ENCODE measurements at regions not wholly inside any gene's neighbourhood (a gene's known extent, or its start where the extent isn't known, plus 50 kb on each side); places are given as distances from the start of the nearest gene placed in this dataset.
A peak's percentile ranks its signal among the peaks of the same experiment; 100 is the strongest.

- no peak overlapping the region for H3K4me2 ChIP-seq (ENCODE audit: extremely low read depth, insufficient read depth, low read length)
- no peak for TF ChIP-seq EZH2 (IDR thresholded peaks at IDR 0.05; ENCODE audit: low read length, missing control alignments)
- H3K4me3 ChIP-seq (replicated peaks in 1 of 4; ENCODE audit: control extremely low read depth in 1 of 4, insufficient read depth in 1 of 4, low read depth in 3 of 4, low read length in 4 of 4) = no peak overlapping the region
- H3K36me3 ChIP-seq (ENCODE audit: control insufficient read depth, insufficient read depth, low read length) = no peaks in the 10 kb centered on the region
- no peak for DNase-seq (ENCODE audit: low read depth in 2 of 2)
- H4K20me1 ChIP-seq (ENCODE audit: control insufficient read depth, extremely low read depth, insufficient read depth, low read length) = no peaks in the 10 kb centered on the region
- no peaks in the 10 kb centered on the region for H3K4me1 ChIP-seq (ENCODE audit: control insufficient read depth, extremely low read depth, insufficient read depth, low read length)
- H2AFZ ChIP-seq (ENCODE audit: low read length) = no peak overlapping the region
- no peak overlapping the region for H3K27ac ChIP-seq (ENCODE audit: insufficient read depth, low read length)
- no peaks in the 10 kb centered on the region for H3K27me3 ChIP-seq (ENCODE audit: control insufficient read depth, insufficient read depth, low read length)
- H3K79me2 ChIP-seq (ENCODE audit: control insufficient read depth, insufficient read depth, low read length) = no peaks in the 10 kb centered on the region
- H3K9me3 ChIP-seq (ENCODE audit: control insufficient read depth, insufficient read depth, low read depth, low read length) = no peaks in the 10 kb centered on the region
- H3K9ac ChIP-seq (ENCODE audit: insufficient read depth, low read length) = no peak overlapping the region
Measured at GRCh38 chr11:95568281-95568680, 221.3 kb downstream of the FAM76B start.

- Histone ChIP-seq H3K79me2 (ENCODE audit: control insufficient read depth, insufficient read depth, low read length) (no peaks in the 10 kb centered on the region), H3K27ac (ENCODE audit: insufficient read depth, low read length) (no peak overlapping the region), H3K4me2 (ENCODE audit: extremely low read depth, insufficient read depth, low read length) (no peak overlapping the region), H3K9me3 (ENCODE audit: control insufficient read depth, insufficient read depth, low read depth, low read length) (no peaks in the 10 kb centered on the region), H3K9ac (ENCODE audit: insufficient read depth, low read length) (no peak overlapping the region), H3K4me3 (replicated peaks in 1 of 4; ENCODE audit: control extremely low read depth in 1 of 4, insufficient read depth in 1 of 4, low read depth in 3 of 4, low read length in 4 of 4) (no peak overlapping the region), H4K20me1 (ENCODE audit: control insufficient read depth, extremely low read depth, insufficient read depth, low read length) (no peaks in the 10 kb centered on the region), H3K36me3 (ENCODE audit: control insufficient read depth, insufficient read depth, low read length) (no peaks in the 10 kb centered on the region), H2AFZ (ENCODE audit: low read length) (no peak overlapping the region), H3K27me3 (ENCODE audit: control insufficient read depth, insufficient read depth, low read length) (no peaks in the 10 kb centered on the region), H3K4me1 (ENCODE audit: control insufficient read depth, extremely low read depth, insufficient read depth, low read length) (no peaks in the 10 kb centered on the region)
- TF ChIP-seq EZH2 (IDR thresholded peaks at IDR 0.05; ENCODE audit: low read length, missing control alignments) (no peak), CTCF (conservative IDR thresholded peaks at IDR 0.05 in 1 of 2, IDR thresholded peaks at IDR 0.05 in 1 of 2; ENCODE audit: low read depth in 1 of 2, low read length in 2 of 2) (no peak)
- peak; percentile 60 to 77 for DNase-seq (ENCODE audit: low read depth in 2 of 2)
Measured at GRCh38 chr11:95567685-95568084, 221.9 kb downstream of the FAM76B start.

GRCh38 chr11:95566211-95566610 lies 223.4 kb downstream of the FAM76B start:
- Histone ChIP-seq H4K20me1 (ENCODE audit: control insufficient read depth, extremely low read depth, insufficient read depth, low read length) (no peaks in the 10 kb centered on the region), H3K36me3 (ENCODE audit: control insufficient read depth, insufficient read depth, low read length) (no peaks in the 10 kb centered on the region), H3K27me3 (ENCODE audit: control insufficient read depth, insufficient read depth, low read length) (no peaks in the 10 kb centered on the region), H3K79me2 (ENCODE audit: control insufficient read depth, insufficient read depth, low read length) (no peaks in the 10 kb centered on the region), H3K4me3 (replicated peaks in 1 of 4; ENCODE audit: control extremely low read depth in 1 of 4, insufficient read depth in 1 of 4, low read depth in 3 of 4, low read length in 4 of 4) (no peak overlapping the region), H3K27ac (ENCODE audit: insufficient read depth, low read length) (no peak overlapping the region), H3K4me1 (ENCODE audit: control insufficient read depth, extremely low read depth, insufficient read depth, low read length) (no peaks in the 10 kb centered on the region), H3K4me2 (ENCODE audit: extremely low read depth, insufficient read depth, low read length) (no peak overlapping the region), H3K9ac (ENCODE audit: insufficient read depth, low read length) (no peak overlapping the region), H2AFZ (ENCODE audit: low read length) (no peak overlapping the region), H3K9me3 (ENCODE audit: control insufficient read depth, insufficient read depth, low read depth, low read length) (no peaks in the 10 kb centered on the region)
- DNase-seq (ENCODE audit: low read depth in 2 of 2) = peak; percentile 29 to 49
- TF ChIP-seq CTCF (conservative IDR thresholded peaks at IDR 0.05 in 1 of 2, IDR thresholded peaks at IDR 0.05 in 1 of 2; ENCODE audit: low read depth in 1 of 2, low read length in 2 of 2) = no peak
